Mesenchymal stem cell (in vitro differentiated cells and primary cell): ENCODE measurements at regions not wholly inside any gene's neighbourhood (a gene's known extent, or its start where the extent isn't known, plus 50 kb on each side); places are given as distances from the start of the nearest gene placed in this dataset.

ENCODE experiments used
- DNase-seq: peaks from one replicate; pipeline ENCODE4 v3.0.0-alpha.2; 2013
- H2AFZ ChIP-seq: one replicate; pipeline ENCODE4 v1.6.1; 2013; ENCODE audit warnings: low read depth, mild to moderate bottlenecking, control low read depth, inconsistent platforms, low read length, moderate library complexity
- H2AK5ac ChIP-seq: 2 replicates; pipeline ENCODE4 v1.6.1; 2013; ENCODE audit warnings: low read length, moderate library complexity, mild to moderate bottlenecking, inconsistent platforms; ENCODE audit not compliant: severe bottlenecking
- H2BK120ac ChIP-seq: one replicate; pipeline ENCODE4 v1.6.1; 2013; ENCODE audit warnings: low read depth, mild to moderate bottlenecking, inconsistent platforms, low read length, moderate library complexity
- H2BK12ac ChIP-seq, 2 experiments: one replicate each; pipeline ENCODE4 v1.6.1; 2013; ENCODE audit warnings: inconsistent platforms in 2 of 2, low read length in 2 of 2, mild to moderate bottlenecking in 2 of 2, moderate library complexity in 2 of 2, control low read depth in 1 of 2
- H2BK15ac ChIP-seq: one replicate; pipeline ENCODE4 v1.6.1; 2013; ENCODE audit warnings: mild to moderate bottlenecking, low read depth, inconsistent platforms; ENCODE audit not compliant: poor library complexity, severe bottlenecking
- H2BK5ac ChIP-seq: 2 replicates; pipeline ENCODE4 v1.6.1; 2013; ENCODE audit warnings: low read depth, mild to moderate bottlenecking, low read length, control low read depth, inconsistent platforms; ENCODE audit not compliant: poor library complexity, severe bottlenecking
- H3K14ac ChIP-seq, 2 experiments: one replicate each; pipeline ENCODE4 v1.6.1; 2013; ENCODE audit warnings: inconsistent platforms in 2 of 2, low read length in 2 of 2, control low read depth in 1 of 2, mild to moderate bottlenecking in 1 of 2, moderate library complexity in 1 of 2
- H3K18ac ChIP-seq, 2 experiments: one replicate each; pipeline ENCODE4 v1.6.1; 2013; ENCODE audit warnings: inconsistent platforms in 2 of 2, low read length in 2 of 2, control low read depth in 1 of 2, low read depth in 1 of 2, mild to moderate bottlenecking in 1 of 2
- H3K23ac ChIP-seq, 2 experiments: one replicate each; pipeline ENCODE4 v1.6.1; 2013; ENCODE audit warnings: inconsistent platforms in 2 of 2, low read length in 2 of 2, mild to moderate bottlenecking in 2 of 2, moderate library complexity in 2 of 2, control low read depth in 1 of 2
- H3K27ac ChIP-seq: 2 replicates; pipeline ENCODE4 v1.5.1; 2013; ENCODE audit warnings: mild to moderate bottlenecking, moderate library complexity, low read length, control low read depth, inconsistent platforms; ENCODE audit not compliant: poor library complexity, severe bottlenecking
- H3K27me3 ChIP-seq, 2 experiments: 2 replicates each; pipeline versions ENCODE4 v1.6.1 to v1.7.0; 2013; ENCODE audit warnings: low read length in 2 of 2, mild to moderate bottlenecking in 2 of 2, moderate library complexity in 2 of 2, control low read depth in 1 of 2, inconsistent platforms in 1 of 2; ENCODE audit not compliant: control insufficient read depth in 1 of 2, insufficient read depth in 1 of 2
- H3K36me3 ChIP-seq, 2 experiments: 2 replicates each; pipeline versions ENCODE4 v1.6.1 to v1.7.0; 2013; ENCODE audit warnings: low read length in 2 of 2, control low read depth in 1 of 2, inconsistent platforms in 1 of 2, low read depth in 1 of 2, mild to moderate bottlenecking in 1 of 2; ENCODE audit not compliant: insufficient read depth in 2 of 2, control insufficient read depth in 1 of 2
- H3K4ac ChIP-seq, 2 experiments: one replicate each; pipeline ENCODE4 v1.6.1; 2013; ENCODE audit warnings: inconsistent platforms in 2 of 2, low read length in 2 of 2, mild to moderate bottlenecking in 2 of 2, moderate library complexity in 2 of 2, control low read depth in 1 of 2, low read depth in 1 of 2
- H3K4me1 ChIP-seq: 2 replicates; pipeline ENCODE4 v1.6.1; 2013; ENCODE audit warnings: low read depth, low read length, control low read depth; ENCODE audit not compliant: control insufficient read depth, insufficient read depth
- H3K4me2 ChIP-seq: 2 replicates; pipeline ENCODE4 v1.6.1; 2013; ENCODE audit warnings: low read length, mild to moderate bottlenecking, inconsistent platforms; ENCODE audit not compliant: poor library complexity, severe bottlenecking
- H3K4me3 ChIP-seq, 2 experiments: 2 replicates each; pipeline versions ENCODE4 v1.5.1 to v1.7.0; 2013; ENCODE audit warnings: low read length in 2 of 2, mild to moderate bottlenecking in 2 of 2, control low read depth in 1 of 2, low read depth in 1 of 2; ENCODE audit not compliant: insufficient read depth in 1 of 2
- H3K79me1 ChIP-seq: replicated peaks from 2 replicates; pipeline ENCODE4 v1.6.1; 2013; ENCODE audit warnings: mild to moderate bottlenecking, control low read depth, low read length, inconsistent platforms; ENCODE audit not compliant: poor library complexity, severe bottlenecking
- H3K9ac ChIP-seq: 2 replicates; pipeline ENCODE4 v1.7.0; 2013; ENCODE audit warnings: mild to moderate bottlenecking, low read length, moderate library complexity
- H3K9me3 ChIP-seq: 2 replicates; pipeline ENCODE4 v1.7.0; 2013; ENCODE audit warnings: mild to moderate bottlenecking, low read length; ENCODE audit not compliant: control insufficient read depth
- H4K8ac ChIP-seq: one replicate; pipeline ENCODE4 v1.6.1; 2013; ENCODE audit warnings: inconsistent platforms, mild to moderate bottlenecking, low read length, moderate library complexity
- H4K91ac ChIP-seq: one replicate; pipeline ENCODE4 v1.6.1; 2013; ENCODE audit warnings: mild to moderate bottlenecking, low read length, inconsistent platforms
- WGBS: methylation state at CpG from one replicate; pipeline ENCODE4 v1.1.7; 2013; ENCODE audit warnings: mixed read lengths; 5-methylcytosine and 5-hydroxymethylcytosine counted together

GRCh38 chr12:72082986-72083820 is 144.6 kb downstream of the TPH2 start:
- Histone ChIP-seq H2BK120ac (no peak overlapping the region), H3K4me1 (no peaks in the 10 kb centered on the region), H3K27me3 (peaks cover 0 to 3% of the 10 kb centered on the region in 2 experiments), H4K91ac (no peak overlapping the region), H3K27ac (no peak overlapping the region), H3K4me2 (no peak overlapping the region), H2AK5ac (no peak overlapping the region), H3K4ac (no peak overlapping the region), H2BK5ac (no peak overlapping the region), H3K14ac (no peak overlapping the region), H2BK12ac (no peak overlapping the region), H3K9me3 (no peaks in the 10 kb centered on the region), H3K23ac (no peak overlapping the region), H3K4me3 (no peak overlapping the region), H3K18ac (no peak overlapping the region), H3K9ac (no peak overlapping the region), H3K79me1 (no peaks in the 10 kb centered on the region), H2BK15ac (no peak overlapping the region), H2AFZ (no peak overlapping the region), H4K8ac (no peak overlapping the region), H3K36me3 (no peaks in the 10 kb centered on the region)
- WGBS: 75% methylated on average over 4 of the region's 5 CpGs
- no peak for DNase-seq

- Histone ChIP-seq H3K79me1 (no peaks in the 10 kb centered on the region), H3K23ac (no peak overlapping the region), H3K36me3 (no peaks in the 10 kb centered on the region), H3K4ac (no peak overlapping the region), H4K91ac (no peak overlapping the region), H3K27ac (no peak overlapping the region), H3K4me3 (no peak overlapping the region), H4K8ac (no peak overlapping the region), H2AK5ac (no peak overlapping the region), H2BK12ac (no peak overlapping the region), H2BK15ac (no peak overlapping the region), H3K4me1 (no peaks in the 10 kb centered on the region), H2BK120ac (no peak overlapping the region), H3K9me3 (no peaks in the 10 kb centered on the region), H3K4me2 (no peak overlapping the region), H2AFZ (no peak overlapping the region), H3K27me3 (peaks cover 0 to 3% of the 10 kb centered on the region in 2 experiments), H3K18ac (no peak overlapping the region), H3K14ac (no peak overlapping the region), H2BK5ac (no peak overlapping the region), H3K9ac (no peak overlapping the region)
- no peak for DNase-seq
- WGBS: no CpG with 5 or more reads among the region's 1 CpG
These were observed 145.4 kb downstream of the TPH2 start for GRCh38 chr12:72084061-72084460.

- H3K27ac ChIP-seq: no peak overlapping the region
- H3K4me1 ChIP-seq: no peaks in the 10 kb centered on the region
- H2BK12ac ChIP-seq: no peak overlapping the region
- H3K4ac ChIP-seq: no peak overlapping the region
- H3K4me2 ChIP-seq: no peak overlapping the region
- no peak overlapping the region for H2BK5ac ChIP-seq
- no peak overlapping the region for H4K8ac ChIP-seq
- H3K9me3 ChIP-seq: no peaks in the 10 kb centered on the region
- no peak overlapping the region for H3K14ac ChIP-seq
- no peak overlapping the region for H3K4me3 ChIP-seq
- H3K9ac ChIP-seq: no peak overlapping the region
- WGBS: 33% methylated on average over 1 of the region's 1 CpG
- H2BK120ac ChIP-seq: no peak overlapping the region
- no peak overlapping the region for H2BK15ac ChIP-seq
- H3K18ac ChIP-seq: no peak overlapping the region
- no peak overlapping the region for H4K91ac ChIP-seq
- no peak overlapping the region for H3K23ac ChIP-seq
- peaks cover 0 to 3% of the 10 kb centered on the region in 2 experiments for H3K27me3 ChIP-seq
- no peak for DNase-seq
- no peak overlapping the region for H2AFZ ChIP-seq
- H3K36me3 ChIP-seq: no peaks in the 10 kb centered on the region
- no peaks in the 10 kb centered on the region for H3K79me1 ChIP-seq
- H2AK5ac ChIP-seq: no peak overlapping the region
These were observed 146.2 kb downstream of the TPH2 start for GRCh38 chr12:72084880-72085279.

- DNase-seq: no peak
- no peaks in the 10 kb centered on the region for H3K27me3 ChIP-seq
These were observed 151.0 kb downstream of the TPH2 start for GRCh38 chr12:72089678-72090077.

More at GRCh38 chr12:72089678-72090077, 151.0 kb downstream of the TPH2 start:
- Histone ChIP-seq H2BK120ac (no peak overlapping the region), H2BK15ac (no peak overlapping the region), H2BK5ac (no peak overlapping the region), H4K8ac (no peak overlapping the region), H3K36me3 (no peaks in the 10 kb centered on the region), H3K79me1 (no peaks in the 10 kb centered on the region), H3K9ac (no peak overlapping the region), H3K4ac (no peak overlapping the region), H3K27ac (no peak overlapping the region), H2AFZ (no peak overlapping the region), H3K18ac (no peak overlapping the region), H3K4me2 (no peak overlapping the region), H2AK5ac (no peak overlapping the region), H3K4me1 (no peaks in the 10 kb centered on the region), H3K23ac (no peak overlapping the region), H2BK12ac (no peak overlapping the region), H3K9me3 (peaks cover 8% of the 10 kb centered on the region), H4K91ac (no peak overlapping the region), H3K4me3 (no peak overlapping the region), H3K14ac (no peak overlapping the region)
